WTC11 (cell line): ENCODE measurements at regions not wholly inside any gene's neighbourhood (a gene's known extent, or its start where the extent isn't known, plus 50 kb on each side); places are given as distances from the start of the nearest gene placed in this dataset.

ENCODE experiments used
- ATAC-seq: fragments of 200-7000 bp; cut with Tn5 transposase; 2 replicates; pipeline ENCODE4 v1.10.0; 2021; ENCODE audit warnings: mild to moderate bottlenecking, moderate library complexity
- CTCF ChIA-PET: fragments of 300-600 bp; sonication (Branson Sonifier 250); formaldehyde crosslinking; loops from one replicate; lab custom pipeline; 2021; ENCODE audit warnings: antibody characterized with exemption; lab: Charles Lee
- POLR2A ChIA-PET: fragments of 350-600 bp; sonication (Branson Sonifier 250); formaldehyde crosslinking; loops from one replicate; lab custom pipeline; 2021; ENCODE audit warnings: antibody characterized with exemption; lab: Charles Lee
- DNase-seq: peaks from one replicate; pipeline ENCODE4 v3.0.0; 2021; ENCODE audit warnings: low spot score
- H3K27ac Mint-ChIP-seq: 2 replicates; pipeline ENCODE4 v1.8.0; 2021; ENCODE audit warnings: mixed read lengths
- H3K27me3 Mint-ChIP-seq: 2 replicates; pipeline ENCODE4 v1.8.0; 2021; ENCODE audit warnings: low read depth, mild to moderate bottlenecking, moderate library complexity, mixed read lengths
- H3K36me3 Mint-ChIP-seq: 2 replicates; pipeline ENCODE4 v1.8.0; 2021; ENCODE audit warnings: mixed read lengths
- H3K4me1 Mint-ChIP-seq: 2 replicates; pipeline ENCODE4 v1.8.0; 2022; ENCODE audit warnings: mixed read lengths
- H3K4me3 Mint-ChIP-seq: 2 replicates; pipeline ENCODE4 v1.8.0; 2021; ENCODE audit warnings: mild to moderate bottlenecking, moderate library complexity, mixed read lengths
- H3K9me3 Mint-ChIP-seq: 2 replicates; pipeline ENCODE4 v1.8.0; 2021; ENCODE audit warnings: mixed read lengths
- AFF4 ChIP-seq: sonication (generic); formaldehyde crosslinking; IDR thresholded peaks from 2 replicates; pipeline ENCODE4 v1.8.1; 2023; ENCODE audit warnings: mild to moderate bottlenecking, missing genetic modification reagents, borderline replicate concordance
- CBFB ChIP-seq: sonication (generic); formaldehyde crosslinking; IDR thresholded peaks from 2 replicates; pipeline ENCODE4 v1.8.1; 2022; ENCODE audit warnings: mild to moderate bottlenecking, low read depth, missing genetic modification reagents
- CREM ChIP-seq: sonication (generic); formaldehyde crosslinking; IDR thresholded peaks from 2 replicates; pipeline ENCODE4 v1.8.1; 2022; ENCODE audit warnings: mild to moderate bottlenecking, missing genetic modification reagents, moderate library complexity
- CTCF ChIP-seq: fragments of 200-600 bp; IDR thresholded peaks from 2 replicates; pipeline ENCODE4 v1.8.0; 2022; ENCODE audit warnings: antibody characterized with exemption
- EMX1 ChIP-seq: fragments of 250-450 bp; sonication (Bioruptor Pico); IDR thresholded peaks from 2 replicates; pipeline ENCODE4 v1.8.0; 2021; ENCODE audit warnings: mild to moderate bottlenecking
- ETV6 ChIP-seq: sonication (generic); formaldehyde crosslinking; IDR thresholded peaks from 2 replicates; pipeline ENCODE4 v1.8.1; 2022; ENCODE audit warnings: mild to moderate bottlenecking, missing genetic modification reagents
- FOXJ3 ChIP-seq: sonication (generic); formaldehyde crosslinking; IDR thresholded peaks from 2 replicates; pipeline ENCODE4 v1.9.0; 2021; ENCODE audit warnings: missing genetic modification reagents, mild to moderate bottlenecking, borderline replicate concordance
- FOXK1 ChIP-seq: sonication (generic); formaldehyde crosslinking; IDR thresholded peaks from 2 replicates; pipeline ENCODE4 v1.8.0; 2022; ENCODE audit warnings: mild to moderate bottlenecking, moderate library complexity, missing genetic modification reagents
- FOXP4 ChIP-seq: sonication (generic); formaldehyde crosslinking; IDR thresholded peaks from 2 replicates; pipeline ENCODE4 v1.8.0; 2022; ENCODE audit warnings: mild to moderate bottlenecking, missing genetic modification reagents
- GRHL2 ChIP-seq: fragments of 250-450 bp; sonication (Bioruptor Pico); IDR thresholded peaks from 2 replicates; pipeline ENCODE4 v1.8.0; 2022; ENCODE audit warnings: mild to moderate bottlenecking, moderate library complexity; ENCODE audit not compliant: insufficient replicate concordance, severe bottlenecking
- JUN ChIP-seq: sonication (generic); formaldehyde crosslinking; IDR thresholded peaks from 2 replicates; pipeline ENCODE4 v1.8.0; 2023; ENCODE audit warnings: mild to moderate bottlenecking, missing genetic modification reagents
- KAT7 ChIP-seq: sonication (generic); formaldehyde crosslinking; IDR thresholded peaks from 2 replicates; pipeline ENCODE4 v1.8.1; 2023; ENCODE audit warnings: missing genetic modification reagents, mild to moderate bottlenecking, borderline replicate concordance
- MLX ChIP-seq: sonication (generic); formaldehyde crosslinking; IDR thresholded peaks from 2 replicates; pipeline ENCODE4 v1.8.1; 2023; ENCODE audit warnings: mild to moderate bottlenecking, missing genetic modification reagents, moderate library complexity
- NFE2L1 ChIP-seq: sonication (generic); formaldehyde crosslinking; IDR thresholded peaks from 2 replicates; pipeline ENCODE4 v1.8.1; 2023; ENCODE audit warnings: missing genetic modification reagents
- NFYB ChIP-seq: sonication (generic); formaldehyde crosslinking; conservative IDR thresholded peaks from 2 replicates; pipeline ENCODE4 v1.8.0; 2022; ENCODE audit warnings: low read depth, missing genetic modification reagents
- NR1H2 ChIP-seq: sonication (generic); formaldehyde crosslinking; IDR thresholded peaks from 2 replicates; pipeline ENCODE4 v1.9.0; 2021; ENCODE audit warnings: mild to moderate bottlenecking, moderate library complexity, missing genetic modification reagents
- RORB ChIP-seq: fragments of 250-450 bp; sonication (Bioruptor Pico); IDR thresholded peaks from 2 replicates; pipeline ENCODE4 v1.9.0; 2021; ENCODE audit warnings: mild to moderate bottlenecking
- SMAD4 ChIP-seq: sonication (generic); formaldehyde crosslinking; IDR thresholded peaks from 2 replicates; pipeline ENCODE4 v1.8.0; 2022; ENCODE audit warnings: mild to moderate bottlenecking, missing genetic modification reagents
- ZNF263 ChIP-seq: sonication (generic); formaldehyde crosslinking; IDR thresholded peaks from 2 replicates; pipeline ENCODE4 v1.8.1; 2022; ENCODE audit warnings: low read depth, mild to moderate bottlenecking, moderate library complexity, missing genetic modification reagents
- ZNF281 ChIP-seq: sonication (generic); formaldehyde crosslinking; IDR thresholded peaks from 2 replicates; pipeline ENCODE4 v1.8.0; 2023; ENCODE audit warnings: mild to moderate bottlenecking, missing genetic modification reagents
- ZNF532 ChIP-seq: fragments of 250-450 bp; sonication (Bioruptor Pico); IDR thresholded peaks from 2 replicates; pipeline ENCODE4 v1.9.0; 2021; ENCODE audit warnings: mild to moderate bottlenecking, borderline replicate concordance

- TF ChIP-seq FOXK1 (CRISPR knock-in tag) (no peak), SMAD4 (CRISPR knock-in tag) (no peak), ZNF532 (CRISPR knock-in tag) (no peak), KAT7 (CRISPR knock-in tag) (no peak), GRHL2 (CRISPR knock-in tag) (no peak), CBFB (CRISPR knock-in tag) (no peak), ZNF281 (CRISPR knock-in tag) (no peak), ZNF263 (CRISPR knock-in tag) (no peak)
- TF ChIP-seq, all 79 proteins: peak for 0
- no peak for ATAC-seq
- CTCF ChIA-PET: no interaction called here
- Mint-ChIP-seq H3K27me3 (peaks cover 10% of the 10 kb centered on the region; the same call in 1 of the 2 replicates), H3K36me3 (peaks cover 69% of the 10 kb centered on the region), H3K9me3 (peaks cover 83% of the 10 kb centered on the region), H3K4me1 (no peaks in the 10 kb centered on the region), H3K4me3 (no peak overlapping the region), H3K27ac (no peak overlapping the region)
- DNase-seq: no peak
- POLR2A ChIA-PET: no interaction called here
Measured at GRCh38 chr20:54763366-54763765, 288.0 kb downstream of the DOK5 start.

- TF ChIP-seq CTCF: no peak
- no peak for TF ChIP-seq FOXJ3 (CRISPR knock-in tag)
- TF ChIP-seq NR1H2 (CRISPR knock-in tag): no peak
- TF ChIP-seq JUN: no peak
- no peak for TF ChIP-seq EMX1 (CRISPR knock-in tag)
- no peak for TF ChIP-seq FOXP4 (CRISPR knock-in tag)
- TF ChIP-seq ETV6 (CRISPR knock-in tag): no peak
- TF ChIP-seq CREM (CRISPR knock-in tag): no peak
- TF ChIP-seq MLX (CRISPR knock-in tag): no peak
- no peak for TF ChIP-seq AFF4 (CRISPR knock-in tag)
- TF ChIP-seq NFE2L1 (CRISPR knock-in tag): no peak
- TF ChIP-seq NFYB (CRISPR knock-in tag): no peak
- TF ChIP-seq RORB (CRISPR knock-in tag): no peak
- Mint-ChIP-seq H3K9me3 (peaks cover 80% of the 10 kb centered on the region), H3K4me3 (no peak overlapping the region), H3K27ac (no peak overlapping the region), H3K36me3 (peaks cover 60% of the 10 kb centered on the region), H3K27me3 (peaks cover 7% of the 10 kb centered on the region; the same call in 1 of the 2 replicates), H3K4me1 (no peaks in the 10 kb centered on the region)
- no peak for ATAC-seq
- no peak for DNase-seq
- ChIA-PET POLR2A (no interaction called here), CTCF (no interaction called here)
Measured at GRCh38 chr20:54759589-54759988, 284.2 kb downstream of the DOK5 start.
